ENCODE measurements at regions not wholly inside any gene's neighbourhood (a gene's known extent, or its start where the extent isn't known, plus 50 kb on each side); places are given as distances from the start of the nearest gene placed in this dataset.

DNA sequence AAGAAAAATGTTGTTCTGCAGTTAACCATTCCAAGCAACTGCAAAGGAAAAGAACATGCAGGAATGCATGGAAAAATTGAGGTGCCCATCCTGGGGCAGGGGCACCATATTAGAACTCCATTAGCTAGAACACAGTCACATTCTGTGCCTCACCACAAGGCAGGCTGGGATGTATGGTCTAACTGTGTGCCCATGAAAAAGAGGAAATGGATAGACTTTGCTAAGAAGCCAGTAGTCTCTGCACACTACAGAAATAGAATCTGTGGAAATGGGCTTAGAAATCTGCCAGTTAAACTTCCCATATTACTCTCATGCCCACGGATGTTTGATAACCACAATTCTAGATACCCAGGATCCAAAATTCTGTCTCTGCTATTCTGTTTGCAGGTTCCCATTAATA is 423.8 kb upstream of the SMARCA2 start:
- H3K4me3 ChIP-seq (replicated peaks; ENCODE audit: low read depth, low read length): no peak overlapping the region
- no peak for TF ChIP-seq CTCF (IDR thresholded peaks at IDR 0.05; ENCODE audit: low read depth, low read length, missing control alignments)
- DNase-seq (ENCODE audit: extremely low read depth, low read depth): no peak

DNA sequence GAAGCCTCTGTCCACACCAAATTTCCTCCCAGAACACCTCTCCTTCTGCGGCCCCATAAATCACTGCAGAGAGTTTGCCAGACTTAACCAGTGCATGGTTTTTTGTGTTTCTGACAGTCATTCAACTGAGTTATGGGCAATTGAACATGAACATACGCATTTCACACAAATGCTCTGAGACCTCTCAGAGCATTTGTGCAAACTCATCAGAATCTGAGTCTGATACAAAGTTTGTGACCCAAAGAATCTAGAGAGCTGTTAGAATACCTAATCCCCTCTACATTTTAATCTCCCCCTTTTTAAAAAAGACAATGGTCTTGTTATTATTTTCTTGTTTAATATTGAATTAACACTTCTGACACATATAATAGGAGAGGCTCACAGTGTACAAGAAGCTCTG is 416.9 kb upstream of the SMARCA2 start:
- no peak overlapping the region for H3K4me3 ChIP-seq (replicated peaks; ENCODE audit: low read depth, low read length)
- DNase-seq (ENCODE audit: extremely low read depth, low read depth): no peak
- TF ChIP-seq CTCF (IDR thresholded peaks at IDR 0.05; ENCODE audit: low read depth, low read length, missing control alignments): no peak

DNA sequence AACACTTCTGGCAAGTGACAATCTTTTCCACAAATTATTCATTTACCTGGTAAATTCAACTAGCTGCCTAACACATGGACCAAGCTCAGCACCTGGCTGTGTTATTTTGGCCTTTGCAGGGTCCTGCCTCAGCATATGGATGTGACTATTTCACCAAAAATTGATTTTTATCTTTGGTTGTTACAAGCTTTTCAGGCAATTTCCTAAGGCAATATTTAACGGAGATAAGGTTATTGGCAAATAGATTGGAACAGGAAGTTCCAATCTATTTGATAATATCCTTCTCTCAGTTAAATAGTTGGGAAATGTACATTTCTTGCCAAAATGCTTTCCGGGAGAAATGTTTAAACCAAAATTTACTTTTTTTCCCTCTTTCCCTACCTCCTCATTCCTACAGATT is 415.2 kb upstream of the SMARCA2 start:
- no peak for TF ChIP-seq CTCF (IDR thresholded peaks at IDR 0.05; ENCODE audit: low read depth, low read length, missing control alignments)
- DNase-seq (ENCODE audit: extremely low read depth, low read depth): no peak
- no peak overlapping the region for H3K4me3 ChIP-seq (replicated peaks; ENCODE audit: low read depth, low read length)

- H3K4me3 ChIP-seq (replicated peaks; ENCODE audit: low read depth, low read length): no peak overlapping the region
- DNase-seq (ENCODE audit: extremely low read depth, low read depth): peak; percentile 6
- peak; percentile 36 for TF ChIP-seq CTCF (IDR thresholded peaks at IDR 0.05; ENCODE audit: low read depth, low read length, missing control alignments)
These were observed 410.1 kb upstream of the SMARCA2 start for GRCh38 chr9:1604942-1605560.

GRCh38 chr9:1606253-1606652 is 408.9 kb upstream of the SMARCA2 start:
- H3K4me3 ChIP-seq (replicated peaks; ENCODE audit: low read depth, low read length): no peak overlapping the region
- DNase-seq (ENCODE audit: extremely low read depth, low read depth): no peak
- no peak for TF ChIP-seq CTCF (IDR thresholded peaks at IDR 0.05; ENCODE audit: low read depth, low read length, missing control alignments)

DNA sequence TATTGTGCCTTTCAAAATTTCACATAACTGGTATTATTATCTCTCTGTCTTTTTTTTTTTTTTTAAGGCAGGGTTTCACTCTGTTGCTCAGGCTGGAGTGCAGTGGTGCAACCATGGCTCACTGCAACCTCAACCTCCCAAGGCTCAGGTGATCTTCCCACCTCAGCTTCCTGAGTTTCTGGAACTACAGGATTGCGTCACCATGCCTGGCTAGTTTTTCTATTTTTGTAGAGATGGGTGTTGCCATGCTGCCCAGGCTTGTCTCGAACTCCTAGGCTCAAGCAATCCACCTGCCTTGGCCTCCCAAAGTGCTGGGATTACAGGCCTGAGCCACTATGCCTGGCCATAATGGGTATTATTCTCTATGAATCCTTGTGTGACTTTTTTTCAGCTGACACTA is 402.3 kb upstream of the SMARCA2 start:
- TF ChIP-seq CTCF (IDR thresholded peaks at IDR 0.05; ENCODE audit: low read depth, low read length, missing control alignments): no peak
- no peak overlapping the region for H3K4me3 ChIP-seq (replicated peaks; ENCODE audit: low read depth, low read length)
- DNase-seq (ENCODE audit: extremely low read depth, low read depth): no peak

- DNase-seq (ENCODE audit: extremely low read depth, low read depth): no peak
- no peak for TF ChIP-seq CTCF (IDR thresholded peaks at IDR 0.05; ENCODE audit: low read depth, low read length, missing control alignments)
- H3K4me3 ChIP-seq (replicated peaks; ENCODE audit: low read depth, low read length): no peak overlapping the region
These were observed 397.7 kb upstream of the SMARCA2 start for GRCh38 chr9:1617419-1617818.
